GM10847 (cell line): ENCODE measurements at regions not wholly inside any gene's neighbourhood (a gene's known extent, or its start where the extent isn't known, plus 50 kb on each side); places are given as distances from the start of the nearest gene placed in this dataset.

Experiments used
- POLR2A ChIP-seq: IDR thresholded peaks from 2 replicates; pipeline ENCODE4 v1.6.1; 2011; ENCODE audit not compliant: insufficient read length; ENCODE audit errors: extremely low read depth

- TF ChIP-seq POLR2A: no peak
These were observed 174.5 kb downstream of the KATNAL1 start for GRCh38 chr13:30132623-30133553.

DNA sequence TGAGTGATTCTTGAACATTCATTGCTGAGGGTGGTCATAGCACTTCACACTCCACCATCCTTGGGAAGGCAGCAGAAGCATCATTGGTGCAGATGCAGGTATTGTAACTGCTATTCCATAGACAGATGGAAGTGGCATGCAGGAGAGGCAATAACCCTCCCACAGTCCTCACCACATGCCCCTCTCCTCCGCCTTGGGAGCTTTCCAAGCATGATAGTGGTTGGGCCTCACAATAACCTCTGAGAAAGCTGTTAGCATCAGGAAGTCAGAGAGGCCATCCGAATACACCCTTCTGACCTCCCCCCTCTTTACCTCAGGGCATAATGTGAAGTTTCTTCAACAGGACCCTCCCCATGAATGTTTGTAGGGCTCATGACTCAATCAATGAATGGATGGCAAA lies 177.9 kb downstream of the KATNAL1 start:
- TF ChIP-seq POLR2A: no peak

GRCh38 chr13:30128591-30128990 lies 178.8 kb downstream of the KATNAL1 start:
- TF ChIP-seq POLR2A: no peak

GRCh38 chr13:30128095-30128494 lies 179.3 kb downstream of the KATNAL1 start:
- no peak for TF ChIP-seq POLR2A

- TF ChIP-seq POLR2A: no peak
These were observed 180.4 kb downstream of the KATNAL1 start for GRCh38 chr13:30126903-30127428.

GRCh38 chr13:30125422-30126073 lies 181.8 kb downstream of the KATNAL1 start:
- TF ChIP-seq POLR2A: no peak

DNA sequence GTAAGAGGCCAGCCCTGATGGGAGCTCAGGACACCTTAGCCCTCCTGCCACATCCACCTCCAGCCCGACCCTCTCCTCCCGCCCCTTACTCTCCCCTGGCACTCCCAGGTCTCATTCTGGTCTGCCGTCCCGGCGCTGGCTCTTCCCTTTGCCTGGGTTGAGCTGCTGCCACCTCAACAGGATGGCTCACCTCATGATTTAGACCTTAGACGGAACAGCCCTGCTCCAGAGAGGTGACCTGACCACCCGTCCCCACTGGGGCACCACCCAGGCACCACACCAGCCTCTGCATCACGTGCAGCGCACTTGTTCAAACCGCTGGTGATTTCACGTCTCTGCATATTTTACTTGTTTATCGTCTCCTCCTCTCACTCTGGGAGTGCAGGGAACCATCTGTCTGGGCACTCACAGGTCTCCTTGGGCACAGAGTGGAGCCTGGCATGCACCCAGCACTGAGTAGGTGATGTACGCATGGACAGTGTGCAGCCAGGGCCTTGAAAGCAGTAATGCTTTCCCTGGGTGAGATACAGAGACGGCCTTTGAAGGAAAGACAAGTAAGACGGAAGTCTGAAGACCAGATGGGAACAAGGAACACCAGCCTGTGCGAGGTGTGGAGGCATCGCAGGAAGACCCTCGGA lies 183.1 kb downstream of the KATNAL1 start:
- no peak for TF ChIP-seq POLR2A

DNA sequence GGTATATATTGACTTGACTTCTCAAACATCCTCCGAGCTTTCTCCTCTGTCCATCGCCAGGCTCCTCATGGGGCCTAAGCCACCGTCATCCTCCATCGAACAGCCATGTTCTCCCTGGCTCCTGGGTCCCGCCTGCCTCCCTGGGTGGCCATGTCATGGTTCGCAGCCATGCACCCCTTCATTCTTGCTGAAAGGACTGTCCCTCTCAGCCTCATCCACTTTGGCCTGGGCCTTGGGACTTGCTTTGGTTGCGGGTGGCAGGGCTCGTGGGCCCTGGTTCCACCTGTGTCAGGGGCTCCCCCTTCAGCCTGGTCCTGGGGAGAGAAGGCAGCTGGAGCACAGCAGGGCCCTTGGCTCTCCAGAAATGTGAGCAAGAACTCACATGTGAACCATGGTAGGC lies 183.8 kb downstream of the KATNAL1 start:
- TF ChIP-seq POLR2A: no peak

- no peak for TF ChIP-seq POLR2A
These were observed 185.7 kb downstream of the KATNAL1 start for GRCh38 chr13:30121666-30122065.

DNA sequence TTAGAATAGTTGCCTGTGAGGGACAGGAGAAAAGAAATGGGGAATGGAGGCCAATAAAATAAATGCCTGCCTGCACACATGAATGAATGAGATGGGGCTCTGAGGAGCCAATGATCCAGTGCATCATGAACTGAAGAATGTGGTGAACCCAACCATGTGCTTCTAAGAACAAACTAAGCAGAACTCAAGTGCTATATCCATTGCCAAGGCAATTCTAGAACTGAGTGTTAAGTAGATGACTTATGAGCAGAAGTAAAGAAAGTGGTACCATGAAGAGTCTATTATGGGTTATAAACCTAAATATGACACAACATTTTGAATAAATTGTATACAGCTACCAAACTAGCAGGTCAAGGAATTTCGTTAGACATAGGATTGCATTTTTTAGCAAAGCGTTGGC lies 186.1 kb downstream of the KATNAL1 start:
- no peak for TF ChIP-seq POLR2A

GRCh38 chr13:30120133-30120822 lies 187.1 kb downstream of the KATNAL1 start:
- no peak for TF ChIP-seq POLR2A

DNA sequence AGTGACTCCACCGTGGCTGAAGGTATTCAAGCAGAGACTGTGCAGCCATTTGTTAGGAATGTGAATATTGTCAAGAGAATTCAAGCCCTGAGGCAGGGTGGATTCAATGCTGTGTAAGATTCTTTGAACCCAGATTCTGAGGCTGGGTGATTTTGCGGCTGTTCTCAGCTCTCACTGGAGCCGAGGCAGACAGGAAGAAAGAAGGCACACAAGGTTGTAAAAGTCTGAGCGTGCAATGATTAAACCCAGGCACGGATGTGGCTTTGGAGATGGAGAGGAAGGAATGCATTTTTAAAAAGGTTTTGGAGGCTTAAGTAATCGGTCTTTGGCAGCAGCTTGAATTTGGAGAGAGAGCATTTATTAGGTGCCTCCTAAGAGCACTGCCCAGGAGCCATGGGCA lies 187.9 kb downstream of the KATNAL1 start:
- no peak for TF ChIP-seq POLR2A

GRCh38 chr13:30116379-30116778 lies 191.0 kb downstream of the KATNAL1 start:
- no peak for TF ChIP-seq POLR2A

DNA sequence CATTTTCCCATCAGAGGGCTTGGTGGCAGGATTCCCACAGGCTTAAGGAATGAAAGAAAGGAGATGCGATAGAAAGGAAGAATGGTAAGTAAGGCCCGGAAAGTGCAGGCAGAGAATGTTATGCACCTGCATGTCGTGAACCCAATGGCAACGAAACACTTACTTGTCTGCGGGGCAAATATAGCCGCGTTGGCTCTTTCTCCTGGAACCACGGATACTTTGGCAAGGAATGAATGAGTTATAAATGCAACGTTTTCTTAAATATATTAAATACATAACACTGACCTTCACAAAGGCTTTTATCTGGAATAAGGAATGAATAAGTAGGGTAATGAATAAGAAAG lies 192.1 kb downstream of the KATNAL1 start:
- TF ChIP-seq POLR2A: no peak

GRCh38 chr13:30114571-30115256 lies 192.6 kb downstream of the KATNAL1 start:
- peak; percentile 26 for TF ChIP-seq POLR2A
